GM21390 (cell line): ENCODE measurements at regions not wholly inside any gene's neighbourhood (a gene's known extent, or its start where the extent isn't known, plus 50 kb on each side); places are given as distances from the start of the nearest gene placed in this dataset.
A peak's percentile ranks its signal among the peaks of the same experiment; 100 is the strongest.

ENCODE experiments used
- ATAC-seq: cut with Tn5 transposase; IDR thresholded peaks from one replicate; pipeline ENCODE4 v1.9.1; 2021; ENCODE audit not compliant: unreplicated experiment

GRCh38 chr1:221414772-221415539 is 326.9 kb downstream of the DUSP10 start:
- no peak for ATAC-seq

GRCh38 chr1:221415651-221416050 is 326.2 kb downstream of the DUSP10 start:
- no peak for ATAC-seq

GRCh38 chr1:221416142-221416541 is 325.7 kb downstream of the DUSP10 start:
- no peak for ATAC-seq

GRCh38 chr1:221416723-221417122 is 325.2 kb downstream of the DUSP10 start:
- ATAC-seq = no peak

- no peak for ATAC-seq
Measured at GRCh38 chr1:221418346-221418745, 323.5 kb downstream of the DUSP10 start.

- no peak for ATAC-seq
Measured at GRCh38 chr1:221419513-221420095, 322.3 kb downstream of the DUSP10 start.

GRCh38 chr1:221429264-221429663 is 312.6 kb downstream of the DUSP10 start:
- no peak for ATAC-seq

- ATAC-seq = no peak
Measured at GRCh38 chr1:221430152-221430960, 311.5 kb downstream of the DUSP10 start.

GRCh38 chr1:221431068-221431651 is 310.7 kb downstream of the DUSP10 start:
- ATAC-seq = no peak

GRCh38 chr1:221431961-221432360 is 309.9 kb downstream of the DUSP10 start:
- ATAC-seq = no peak

- peak; percentile 54 for ATAC-seq
Measured at GRCh38 chr1:221435504-221435904, 306.4 kb downstream of the DUSP10 start.

GRCh38 chr1:221437171-221437570 is 304.7 kb downstream of the DUSP10 start:
- ATAC-seq = no peak

- ATAC-seq = no peak
Measured at GRCh38 chr1:221437926-221438325, 304.0 kb downstream of the DUSP10 start.

GRCh38 chr1:221439008-221439746 is 302.7 kb downstream of the DUSP10 start:
- peak; percentile 87 for ATAC-seq

- no peak for ATAC-seq
Measured at GRCh38 chr1:221439747-221440501, 302.0 kb downstream of the DUSP10 start.

- ATAC-seq = no peak
Measured at GRCh38 chr1:221440658-221441057, 301.2 kb downstream of the DUSP10 start.

- ATAC-seq = no peak
Measured at GRCh38 chr1:221442056-221442455, 299.8 kb downstream of the DUSP10 start.

GRCh38 chr1:221444346-221444745 is 297.5 kb downstream of the DUSP10 start:
- ATAC-seq = no peak

- no peak for ATAC-seq
Measured at GRCh38 chr1:221448585-221449175, 293.2 kb downstream of the DUSP10 start.

GRCh38 chr1:221449194-221449593 is 292.7 kb downstream of the DUSP10 start:
- no peak for ATAC-seq
